ENCODE measurements at regions not wholly inside any gene's neighbourhood (a gene's known extent, or its start where the extent isn't known, plus 50 kb on each side); places are given as distances from the start of the nearest gene placed in this dataset.

DNA sequence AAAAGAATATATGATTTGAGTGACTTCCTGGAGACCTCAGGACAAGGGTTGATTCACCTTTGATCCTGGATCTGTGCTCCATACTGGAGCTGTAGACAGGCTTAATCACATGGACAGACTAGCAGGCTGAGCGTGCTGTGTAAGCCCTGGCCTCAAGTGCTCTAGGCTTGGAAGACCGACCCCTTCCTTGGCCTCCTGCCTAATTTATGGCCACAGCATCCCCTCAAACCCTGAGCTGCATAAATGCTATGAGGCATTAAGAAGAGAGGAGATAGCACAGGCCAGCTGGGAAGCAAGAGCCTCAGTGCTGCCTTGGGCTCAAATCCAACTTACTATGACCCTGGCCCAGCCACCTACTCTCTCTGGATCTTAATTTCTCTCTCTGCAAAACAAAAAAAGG, 385.1 kb downstream of the BUD13 start:
- TF ChIP-seq TCF7L2 (IDR thresholded peaks at IDR 0.05; ENCODE audit: low read depth, low read length) (no peak), POLR2AphosphoS5 (IDR thresholded peaks at IDR 0.05; ENCODE audit: low read depth, low read length) (no peak), SIN3A (IDR thresholded peaks at IDR 0.05; ENCODE audit: borderline replicate concordance, insufficient read depth, low read depth, low read length) (no peak)
- TF ChIP-seq, protein P1, sequence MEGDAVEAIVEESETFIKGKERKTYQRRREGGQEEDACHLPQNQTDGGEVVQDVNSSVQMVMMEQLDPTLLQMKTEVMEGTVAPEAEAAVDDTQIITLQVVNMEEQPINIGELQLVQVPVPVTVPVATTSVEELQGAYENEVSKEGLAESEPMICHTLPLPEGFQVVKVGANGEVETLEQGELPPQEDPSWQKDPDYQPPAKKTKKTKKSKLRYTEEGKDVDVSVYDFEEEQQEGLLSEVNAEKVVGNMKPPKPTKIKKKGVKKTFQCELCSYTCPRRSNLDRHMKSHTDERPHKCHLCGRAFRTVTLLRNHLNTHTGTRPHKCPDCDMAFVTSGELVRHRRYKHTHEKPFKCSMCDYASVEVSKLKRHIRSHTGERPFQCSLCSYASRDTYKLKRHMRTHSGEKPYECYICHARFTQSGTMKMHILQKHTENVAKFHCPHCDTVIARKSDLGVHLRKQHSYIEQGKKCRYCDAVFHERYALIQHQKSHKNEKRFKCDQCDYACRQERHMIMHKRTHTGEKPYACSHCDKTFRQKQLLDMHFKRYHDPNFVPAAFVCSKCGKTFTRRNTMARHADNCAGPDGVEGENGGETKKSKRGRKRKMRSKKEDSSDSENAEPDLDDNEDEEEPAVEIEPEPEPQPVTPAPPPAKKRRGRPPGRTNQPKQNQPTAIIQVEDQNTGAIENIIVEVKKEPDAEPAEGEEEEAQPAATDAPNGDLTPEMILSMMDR (IDR thresholded peaks at IDR 0.05), result no peak
- TF ChIP-seq, protein P2, sequence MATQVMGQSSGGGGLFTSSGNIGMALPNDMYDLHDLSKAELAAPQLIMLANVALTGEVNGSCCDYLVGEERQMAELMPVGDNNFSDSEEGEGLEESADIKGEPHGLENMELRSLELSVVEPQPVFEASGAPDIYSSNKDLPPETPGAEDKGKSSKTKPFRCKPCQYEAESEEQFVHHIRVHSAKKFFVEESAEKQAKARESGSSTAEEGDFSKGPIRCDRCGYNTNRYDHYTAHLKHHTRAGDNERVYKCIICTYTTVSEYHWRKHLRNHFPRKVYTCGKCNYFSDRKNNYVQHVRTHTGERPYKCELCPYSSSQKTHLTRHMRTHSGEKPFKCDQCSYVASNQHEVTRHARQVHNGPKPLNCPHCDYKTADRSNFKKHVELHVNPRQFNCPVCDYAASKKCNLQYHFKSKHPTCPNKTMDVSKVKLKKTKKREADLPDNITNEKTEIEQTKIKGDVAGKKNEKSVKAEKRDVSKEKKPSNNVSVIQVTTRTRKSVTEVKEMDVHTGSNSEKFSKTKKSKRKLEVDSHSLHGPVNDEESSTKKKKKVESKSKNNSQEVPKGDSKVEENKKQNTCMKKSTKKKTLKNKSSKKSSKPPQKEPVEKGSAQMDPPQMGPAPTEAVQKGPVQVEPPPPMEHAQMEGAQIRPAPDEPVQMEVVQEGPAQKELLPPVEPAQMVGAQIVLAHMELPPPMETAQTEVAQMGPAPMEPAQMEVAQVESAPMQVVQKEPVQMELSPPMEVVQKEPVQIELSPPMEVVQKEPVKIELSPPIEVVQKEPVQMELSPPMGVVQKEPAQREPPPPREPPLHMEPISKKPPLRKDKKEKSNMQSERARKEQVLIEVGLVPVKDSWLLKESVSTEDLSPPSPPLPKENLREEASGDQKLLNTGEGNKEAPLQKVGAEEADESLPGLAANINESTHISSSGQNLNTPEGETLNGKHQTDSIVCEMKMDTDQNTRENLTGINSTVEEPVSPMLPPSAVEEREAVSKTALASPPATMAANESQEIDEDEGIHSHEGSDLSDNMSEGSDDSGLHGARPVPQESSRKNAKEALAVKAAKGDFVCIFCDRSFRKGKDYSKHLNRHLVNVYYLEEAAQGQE (IDR thresholded peaks at IDR 0.05; ENCODE audit: insufficient read depth in 1 of 2, low read depth in 2 of 2, low read length in 1 of 2), result no peak
- ChIA-PET POLR2A (no interaction called here), CTCF (no interaction called here)
- no peaks in the 10 kb centered on the region for H3K9me3 ChIP-seq (ENCODE audit: control insufficient read depth, insufficient read depth, low read depth, low read length)
- BruUV-seq (replicated peaks), result no TSS peak
- peaks cover 7% of the 10 kb centered on the region; the same call in 1 of the 2 replicates for H3K27me3 ChIP-seq (ENCODE audit: control insufficient read depth, insufficient read depth, low read length)
- DNase-seq (ENCODE audit: low read depth, low spot score) (no peak), ATAC-seq (no peak)
- no peaks in the 10 kb centered on the region for H3K36me3 ChIP-seq (ENCODE audit: control insufficient read depth, insufficient read depth, low read length)
- in situ Hi-C loops (cut with HindIII; ENCODE audit: low pct_unique_long_range_greater_than_20kb, low sequenced_read_pairs), result no loop called here
- intact Hi-C loops (cut with micrococcal nuclease; ENCODE audit: unreplicated experiment), result no loop called here
- no peak overlapping the region for H3K4me3 ChIP-seq (ENCODE audit: low read depth in 2 of 2, low read length in 2 of 2)
- no peak overlapping the region for H3K27ac ChIP-seq (ENCODE audit: low read length)
- H3K4me1 ChIP-seq (ENCODE audit: control insufficient read depth, insufficient read depth, low read length), result no peaks in the 10 kb centered on the region

- CTCF ChIA-PET, result no interaction called here
- in situ Hi-C loops (cut with HindIII; ENCODE audit: low pct_unique_long_range_greater_than_20kb, low sequenced_read_pairs), result no loop called here
- ATAC-seq, result no peak
Measured at GRCh38 chr11:116386118-116386699, 386.6 kb downstream of the BUD13 start.

More at GRCh38 chr11:116386118-116386699, 386.6 kb downstream of the BUD13 start:
- Histone ChIP-seq H3K27ac (ENCODE audit: low read length) (no peak overlapping the region), H3K36me3 (ENCODE audit: control insufficient read depth, insufficient read depth, low read length) (no peaks in the 10 kb centered on the region), H3K27me3 (ENCODE audit: control insufficient read depth, insufficient read depth, low read length) (peaks cover 6% of the 10 kb centered on the region; the same call in 1 of the 2 replicates), H3K4me3 (ENCODE audit: low read depth in 2 of 2, low read length in 2 of 2) (no peak overlapping the region), H3K4me1 (ENCODE audit: control insufficient read depth, insufficient read depth, low read length) (no peaks in the 10 kb centered on the region), H3K9me3 (ENCODE audit: control insufficient read depth, insufficient read depth, low read depth, low read length) (no peaks in the 10 kb centered on the region)
- intact Hi-C loops (cut with micrococcal nuclease; ENCODE audit: unreplicated experiment), result no loop called here
- DNase-seq (ENCODE audit: low read depth, low spot score), result no peak
- TF ChIP-seq, protein P1 (IDR thresholded peaks at IDR 0.05), result no peak
- TF ChIP-seq, protein P2 (IDR thresholded peaks at IDR 0.05; ENCODE audit: insufficient read depth in 1 of 2, low read depth in 2 of 2, low read length in 1 of 2), result no peak
- TF ChIP-seq TCF7L2 (IDR thresholded peaks at IDR 0.05; ENCODE audit: low read depth, low read length) (no peak), POLR2AphosphoS5 (IDR thresholded peaks at IDR 0.05; ENCODE audit: low read depth, low read length) (no peak), SIN3A (IDR thresholded peaks at IDR 0.05; ENCODE audit: borderline replicate concordance, insufficient read depth, low read depth, low read length) (no peak)
- POLR2A ChIA-PET, result no interaction called here
- no TSS peak for BruUV-seq (replicated peaks)
